ENCODE measurements at regions not wholly inside any gene's neighbourhood (a gene's known extent, or its start where the extent isn't known, plus 50 kb on each side); places are given as distances from the start of the nearest gene placed in this dataset.
"Not testable (repeated sequence)": the region's sequence is repeated elsewhere in the genome, so short reads cannot be mapped to it uniquely, and the experiment has no call there.

GRCh38 chr1:25171013-25171412 is 61.3 kb downstream of the SYF2 start:
- DNase-seq, result not testable (repeated sequence)

GRCh38 chr1:25170439-25170838 is 61.9 kb downstream of the SYF2 start:
- no peak for DNase-seq

GRCh38 chr1:25169610-25170009 is 62.7 kb downstream of the SYF2 start:
- no peak for DNase-seq

- no peak for DNase-seq
Measured at GRCh38 chr1:25169168-25169567, 63.1 kb downstream of the SYF2 start.

GRCh38 chr1:25168193-25169071 is 63.9 kb downstream of the SYF2 start:
- no peak for DNase-seq

- DNase-seq, result no peak
Measured at GRCh38 chr1:25167269-25168192, 64.8 kb downstream of the SYF2 start.

- no peak for DNase-seq
Measured at GRCh38 chr1:25166847-25167246, 65.5 kb downstream of the SYF2 start.

GRCh38 chr1:25163986-25164385 is 68.3 kb downstream of the SYF2 start:
- no peak for DNase-seq

- no peak for DNase-seq
Measured at GRCh38 chr1:25161981-25162380, 70.3 kb downstream of the SYF2 start.

- DNase-seq, result no peak
Measured at GRCh38 chr1:25157846-25158245, 74.5 kb downstream of the SYF2 start.

GRCh38 chr1:25150985-25151495 is 81.3 kb downstream of the SYF2 start:
- no peak for DNase-seq

- DNase-seq, result no peak
Measured at GRCh38 chr1:25148673-25149300, 83.5 kb downstream of the SYF2 start.

GRCh38 chr1:25146451-25146855 is 85.8 kb downstream of the SYF2 start:
- no peak for DNase-seq

GRCh38 chr1:25145775-25146393 is 86.4 kb downstream of the SYF2 start:
- DNase-seq, result no peak

- DNase-seq, result no peak
Measured at GRCh38 chr1:25140073-25140797, 92.1 kb downstream of the SYF2 start.

GRCh38 chr1:25137521-25138395 is 94.5 kb downstream of the SYF2 start:
- DNase-seq, result no peak

GRCh38 chr1:25137106-25137505 is 95.2 kb downstream of the SYF2 start:
- no peak for DNase-seq

GRCh38 chr1:25135909-25136308 is 96.4 kb downstream of the SYF2 start:
- DNase-seq, result no peak

GRCh38 chr1:25134801-25135461 is 97.4 kb downstream of the SYF2 start:
- no peak for DNase-seq

GRCh38 chr1:25134307-25134706 is 98.0 kb downstream of the SYF2 start:
- no peak for DNase-seq
